ENCODE measurements at regions not wholly inside any gene's neighbourhood (a gene's known extent, or its start where the extent isn't known, plus 50 kb on each side); places are given as distances from the start of the nearest gene placed in this dataset.

DNA sequence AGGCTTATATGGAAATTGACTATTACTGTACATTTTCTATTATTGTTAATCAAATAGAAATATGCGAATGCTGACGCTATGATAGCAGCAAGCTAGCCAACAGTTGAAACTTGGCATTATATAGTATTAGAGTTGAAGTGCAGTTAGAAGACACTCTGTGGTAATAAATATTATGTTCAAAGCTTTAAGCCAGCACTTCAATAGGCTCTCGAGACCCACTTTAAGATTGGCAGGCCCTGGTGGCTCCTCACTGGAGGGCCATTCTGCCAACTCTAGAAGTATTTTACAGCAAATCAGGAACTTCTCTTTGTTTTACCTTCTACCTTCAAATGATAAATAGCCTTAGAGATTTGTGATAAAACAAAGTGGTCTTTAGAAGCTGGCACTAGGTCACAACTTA is 2029.0 kb upstream of the WWC1 start:
- TF ChIP-seq ZFP3 (CRISPR knock-in tag; IDR thresholded peaks at IDR 0.05) (no peak), ISL1 (CRISPR knock-in tag; IDR thresholded peaks at IDR 0.05) (no peak), TCF4 (CRISPR knock-in tag; IDR thresholded peaks at IDR 0.05; ENCODE audit: borderline replicate concordance) (no peak), ZFP30 (CRISPR knock-in tag; IDR thresholded peaks at IDR 0.05) (no peak), TOX (CRISPR knock-in tag; IDR thresholded peaks at IDR 0.05; ENCODE audit: borderline replicate concordance) (no peak), ARNTL (CRISPR knock-in tag; IDR thresholded peaks at IDR 0.05; ENCODE audit: borderline replicate concordance, low read depth) (no peak), GLIS3 (CRISPR knock-in tag; IDR thresholded peaks at IDR 0.05) (no peak), PPARA (CRISPR knock-in tag; IDR thresholded peaks at IDR 0.05; ENCODE audit: borderline replicate concordance) (no peak), RARB (CRISPR knock-in tag; IDR thresholded peaks at IDR 0.05) (no peak), OSR1 (CRISPR knock-in tag; IDR thresholded peaks at IDR 0.05) (no peak)
- TF ChIP-seq, protein P1, sequence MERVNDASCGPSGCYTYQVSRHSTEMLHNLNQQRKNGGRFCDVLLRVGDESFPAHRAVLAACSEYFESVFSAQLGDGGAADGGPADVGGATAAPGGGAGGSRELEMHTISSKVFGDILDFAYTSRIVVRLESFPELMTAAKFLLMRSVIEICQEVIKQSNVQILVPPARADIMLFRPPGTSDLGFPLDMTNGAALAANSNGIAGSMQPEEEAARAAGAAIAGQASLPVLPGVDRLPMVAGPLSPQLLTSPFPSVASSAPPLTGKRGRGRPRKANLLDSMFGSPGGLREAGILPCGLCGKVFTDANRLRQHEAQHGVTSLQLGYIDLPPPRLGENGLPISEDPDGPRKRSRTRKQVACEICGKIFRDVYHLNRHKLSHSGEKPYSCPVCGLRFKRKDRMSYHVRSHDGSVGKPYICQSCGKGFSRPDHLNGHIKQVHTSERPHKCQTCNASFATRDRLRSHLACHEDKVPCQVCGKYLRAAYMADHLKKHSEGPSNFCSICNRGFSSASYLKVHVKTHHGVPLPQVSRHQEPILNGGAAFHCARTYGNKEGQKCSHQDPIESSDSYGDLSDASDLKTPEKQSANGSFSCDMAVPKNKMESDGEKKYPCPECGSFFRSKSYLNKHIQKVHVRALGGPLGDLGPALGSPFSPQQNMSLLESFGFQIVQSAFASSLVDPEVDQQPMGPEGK (CRISPR knock-in tag; IDR thresholded peaks at IDR 0.05; ENCODE audit: borderline replicate concordance) = no peak
- TF ChIP-seq, protein P2, sequence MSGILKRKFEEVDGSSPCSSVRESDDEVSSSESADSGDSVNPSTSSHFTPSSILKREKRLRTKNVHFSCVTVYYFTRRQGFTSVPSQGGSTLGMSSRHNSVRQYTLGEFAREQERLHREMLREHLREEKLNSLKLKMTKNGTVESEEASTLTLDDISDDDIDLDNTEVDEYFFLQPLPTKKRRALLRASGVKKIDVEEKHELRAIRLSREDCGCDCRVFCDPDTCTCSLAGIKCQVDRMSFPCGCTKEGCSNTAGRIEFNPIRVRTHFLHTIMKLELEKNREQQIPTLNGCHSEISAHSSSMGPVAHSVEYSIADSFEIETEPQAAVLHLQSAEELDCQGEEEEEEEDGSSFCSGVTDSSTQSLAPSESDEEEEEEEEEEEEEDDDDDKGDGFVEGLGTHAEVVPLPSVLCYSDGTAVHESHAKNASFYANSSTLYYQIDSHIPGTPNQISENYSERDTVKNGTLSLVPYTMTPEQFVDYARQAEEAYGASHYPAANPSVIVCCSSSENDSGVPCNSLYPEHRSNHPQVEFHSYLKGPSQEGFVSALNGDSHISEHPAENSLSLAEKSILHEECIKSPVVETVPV (CRISPR knock-in tag; IDR thresholded peaks at IDR 0.05) = no peak

All from SK-N-SH treated with all-trans-retinoic acid at 6 μM for 48 hours (cell line).